ENCODE measurements at regions not wholly inside any gene's neighbourhood (a gene's known extent, or its start where the extent isn't known, plus 50 kb on each side); places are given as distances from the start of the nearest gene placed in this dataset.

- Mint-ChIP-seq H3K27ac (no peak overlapping the region), H3K36me3 (peaks cover 4% of the 10 kb centered on the region), H3K9me3 (peaks cover 26% of the 10 kb centered on the region), H3K27me3 (peaks cover 31% of the 10 kb centered on the region), H3K4me3 (no peak overlapping the region), H3K4me1 (ENCODE audit: low read depth) (no peaks in the 10 kb centered on the region)
- CTCF ChIA-PET, result no interaction called here
- intact Hi-C loops (cut with micrococcal nuclease), result no loop called here
- POLR2A ChIA-PET, result no interaction called here
- DNase-seq, result no peak
These were observed 117.3 kb upstream of the NAP1L1 start for GRCh38 chr12:76201758-76202157.

GRCh38 chr12:76201316-76201715, 116.8 kb upstream of the NAP1L1 start:
- peaks cover 33% of the 10 kb centered on the region for H3K27me3 Mint-ChIP-seq
- peaks cover 4% of the 10 kb centered on the region for H3K36me3 Mint-ChIP-seq
- no peak for DNase-seq
- ChIA-PET CTCF (interaction anchor here (0.8 kb wide), 1 partner anchor 9 kb away, joined by 3 read pairs; no protein-coding TSS in a partner anchor), POLR2A (no interaction called here)
- intact Hi-C loops (cut with micrococcal nuclease), result no loop called here
- H3K27ac Mint-ChIP-seq, result no peak overlapping the region
- no peaks in the 10 kb centered on the region for H3K4me1 Mint-ChIP-seq (ENCODE audit: low read depth)
- H3K4me3 Mint-ChIP-seq, result no peak overlapping the region
- peaks cover 26% of the 10 kb centered on the region for H3K9me3 Mint-ChIP-seq

- H3K27ac Mint-ChIP-seq, result no peak overlapping the region
- H3K9me3 Mint-ChIP-seq, result peaks cover 26% of the 10 kb centered on the region
- H3K4me3 Mint-ChIP-seq, result no peak overlapping the region
- DNase-seq, result no peak
- POLR2A ChIA-PET, result interaction anchor here (0.6 kb wide), 1 partner anchor 9 kb away, joined by 4 read pairs; no protein-coding TSS in a partner anchor
- intact Hi-C loops (cut with micrococcal nuclease), result no loop called here
- H3K27me3 Mint-ChIP-seq, result peaks cover 38% of the 10 kb centered on the region
- no peaks in the 10 kb centered on the region for H3K4me1 Mint-ChIP-seq (ENCODE audit: low read depth)
- H3K36me3 Mint-ChIP-seq, result peaks cover 4% of the 10 kb centered on the region
- CTCF ChIA-PET, result no interaction called here
These were observed 115.3 kb upstream of the NAP1L1 start for GRCh38 chr12:76199808-76200207.

- CTCF ChIA-PET, result no interaction called here
- no peaks in the 10 kb centered on the region for H3K4me1 Mint-ChIP-seq (ENCODE audit: low read depth)
- intact Hi-C loops (cut with micrococcal nuclease), result no loop called here
- POLR2A ChIA-PET, result no interaction called here
- H3K36me3 Mint-ChIP-seq, result peaks cover 4% of the 10 kb centered on the region
- peaks cover 35% of the 10 kb centered on the region for H3K27me3 Mint-ChIP-seq
- peaks cover 26% of the 10 kb centered on the region for H3K9me3 Mint-ChIP-seq
- no peak for DNase-seq
- no peak overlapping the region for H3K4me3 Mint-ChIP-seq
- H3K27ac Mint-ChIP-seq, result no peak overlapping the region
These were observed 114.4 kb upstream of the NAP1L1 start for GRCh38 chr12:76198839-76199238.

- ChIA-PET POLR2A (no interaction called here), CTCF (no interaction called here)
- no peak for DNase-seq
- intact Hi-C loops (cut with micrococcal nuclease), result no loop called here
- no peaks in the 10 kb centered on the region for H3K4me1 Mint-ChIP-seq (ENCODE audit: low read depth)
- H3K27ac Mint-ChIP-seq, result no peak overlapping the region
- H3K9me3 Mint-ChIP-seq, result peaks cover 23% of the 10 kb centered on the region
- H3K36me3 Mint-ChIP-seq, result peaks cover 4% of the 10 kb centered on the region
- H3K4me3 Mint-ChIP-seq, result no peak overlapping the region
- peaks cover 27% of the 10 kb centered on the region for H3K27me3 Mint-ChIP-seq
These were observed 112.8 kb upstream of the NAP1L1 start for GRCh38 chr12:76197283-76197682.

- H3K9me3 Mint-ChIP-seq, result peaks cover 23% of the 10 kb centered on the region
- no peak overlapping the region for H3K27ac Mint-ChIP-seq
- CTCF ChIA-PET, result no interaction called here
These were observed 111.4 kb upstream of the NAP1L1 start for GRCh38 chr12:76195920-76196319.

GRCh38 chr12:76194724-76195123, 110.2 kb upstream of the NAP1L1 start:
- H3K9me3 Mint-ChIP-seq, result peaks cover 19% of the 10 kb centered on the region
- intact Hi-C loops (cut with micrococcal nuclease), result no loop called here
- no peak overlapping the region for H3K27ac Mint-ChIP-seq
- ChIA-PET CTCF (no interaction called here), POLR2A (no interaction called here)
- peaks cover 25% of the 10 kb centered on the region for H3K27me3 Mint-ChIP-seq
- no peak for DNase-seq
- no peaks in the 10 kb centered on the region for H3K4me1 Mint-ChIP-seq (ENCODE audit: low read depth)
- no peak overlapping the region for H3K4me3 Mint-ChIP-seq
- peaks cover 4% of the 10 kb centered on the region for H3K36me3 Mint-ChIP-seq

More at GRCh38 chr12:76195920-76196319, 111.4 kb upstream of the NAP1L1 start:
- POLR2A ChIA-PET, result no interaction called here
- Mint-ChIP-seq H3K36me3 (peaks cover 4% of the 10 kb centered on the region), H3K4me1 (ENCODE audit: low read depth) (no peaks in the 10 kb centered on the region), H3K4me3 (no peak overlapping the region), H3K27me3 (peaks cover 25% of the 10 kb centered on the region)
- DNase-seq, result no peak
- intact Hi-C loops (cut with micrococcal nuclease), result no loop called here

GRCh38 chr12:76193961-76194360, 109.5 kb upstream of the NAP1L1 start:
- H3K36me3 Mint-ChIP-seq, result peaks cover 4% of the 10 kb centered on the region
- intact Hi-C loops (cut with micrococcal nuclease), result no loop called here
- H3K9me3 Mint-ChIP-seq, result peaks cover 11% of the 10 kb centered on the region
- CTCF ChIA-PET, result no interaction called here
- no peak overlapping the region for H3K27ac Mint-ChIP-seq
- H3K4me1 Mint-ChIP-seq (ENCODE audit: low read depth), result no peaks in the 10 kb centered on the region
- H3K27me3 Mint-ChIP-seq, result peaks cover 25% of the 10 kb centered on the region
- POLR2A ChIA-PET, result no interaction called here
- DNase-seq, result no peak
- no peak overlapping the region for H3K4me3 Mint-ChIP-seq

GRCh38 chr12:76192416-76192815, 107.9 kb upstream of the NAP1L1 start:
- Mint-ChIP-seq H3K4me3 (no peak overlapping the region), H3K9me3 (no peaks in the 10 kb centered on the region)

GRCh38 chr12:76190299-76190698, 105.8 kb upstream of the NAP1L1 start:
- ChIA-PET POLR2A (no interaction called here), CTCF (no interaction called here)
- intact Hi-C loops (cut with micrococcal nuclease), result no loop called here
- Mint-ChIP-seq H3K4me3 (no peak overlapping the region), H3K9me3 (no peaks in the 10 kb centered on the region), H3K27me3 (peaks cover 41% of the 10 kb centered on the region), H3K36me3 (no peaks in the 10 kb centered on the region), H3K4me1 (ENCODE audit: low read depth) (no peaks in the 10 kb centered on the region), H3K27ac (no peak overlapping the region)
- no peak for DNase-seq

More at GRCh38 chr12:76192416-76192815, 107.9 kb upstream of the NAP1L1 start:
- DNase-seq, result no peak
- H3K27ac Mint-ChIP-seq, result no peak overlapping the region
- ChIA-PET POLR2A (no interaction called here), CTCF (interaction anchor here (1.1 kb wide), 1 partner anchor 8 kb away, joined by 3 read pairs; no protein-coding TSS in a partner anchor)
- no peaks in the 10 kb centered on the region for H3K4me1 Mint-ChIP-seq (ENCODE audit: low read depth)
- intact Hi-C loops (cut with micrococcal nuclease), result no loop called here
- no peaks in the 10 kb centered on the region for H3K36me3 Mint-ChIP-seq
- H3K27me3 Mint-ChIP-seq, result peaks cover 35% of the 10 kb centered on the region

- no peaks in the 10 kb centered on the region for H3K36me3 Mint-ChIP-seq
- H3K27me3 Mint-ChIP-seq, result peaks cover 37% of the 10 kb centered on the region
- no peak for DNase-seq
- no peaks in the 10 kb centered on the region for H3K9me3 Mint-ChIP-seq
- no peak overlapping the region for H3K4me3 Mint-ChIP-seq
- POLR2A ChIA-PET, result no interaction called here
- H3K27ac Mint-ChIP-seq, result no peak overlapping the region
- CTCF ChIA-PET, result no interaction called here
- intact Hi-C loops (cut with micrococcal nuclease), result no loop called here
- no peaks in the 10 kb centered on the region for H3K4me1 Mint-ChIP-seq (ENCODE audit: low read depth)
These were observed 105.4 kb upstream of the NAP1L1 start for GRCh38 chr12:76189851-76190250.

GRCh38 chr12:76187177-76187576, 102.7 kb upstream of the NAP1L1 start:
- intact Hi-C loops (cut with micrococcal nuclease), result no loop called here
- no peak for DNase-seq
- H3K27me3 Mint-ChIP-seq, result peaks cover 46% of the 10 kb centered on the region
- ChIA-PET CTCF (no interaction called here), POLR2A (no interaction called here)
- no peak overlapping the region for H3K27ac Mint-ChIP-seq
- H3K9me3 Mint-ChIP-seq, result no peaks in the 10 kb centered on the region
- H3K4me1 Mint-ChIP-seq (ENCODE audit: low read depth), result peaks cover 12% of the 10 kb centered on the region
- no peak overlapping the region for H3K4me3 Mint-ChIP-seq
- no peaks in the 10 kb centered on the region for H3K36me3 Mint-ChIP-seq

- Mint-ChIP-seq H3K4me3 (no peak overlapping the region), H3K27me3 (peaks cover 48% of the 10 kb centered on the region), H3K36me3 (no peaks in the 10 kb centered on the region), H3K4me1 (ENCODE audit: low read depth) (peaks cover 12% of the 10 kb centered on the region), H3K9me3 (no peaks in the 10 kb centered on the region), H3K27ac (no peak overlapping the region)
- CTCF ChIA-PET, result no interaction called here
- DNase-seq, result no peak
- POLR2A ChIA-PET, result no interaction called here
- intact Hi-C loops (cut with micrococcal nuclease), result no loop called here
These were observed 101.8 kb upstream of the NAP1L1 start for GRCh38 chr12:76186131-76186906.
